Esophagus squamous epithelium (tissue), 4 donors: ENCODE measurements at regions not wholly inside any gene's neighbourhood (a gene's known extent, or its start where the extent isn't known, plus 50 kb on each side); places are given as distances from the start of the nearest gene placed in this dataset.

ENCODE experiments used
- POLR2A ChIP-seq, 4 donors: fragments of 450-650 bp; IDR thresholded peaks; one replicate each; pipeline ENCODE4 v1.6.1; 2017; ENCODE audit warnings: antibody characterized with exemption in 4 of 4, mild to moderate bottlenecking in 4 of 4, moderate library complexity in 3 of 4
- TF ChIP-seq, protein P1 (sequence below), 6 experiments: fragments of 450-650 bp in 4 of 6; fragments of 200-600 bp in 2 of 6; sonication (generic) in 2 of 6; IDR thresholded peaks; one replicate each; pipeline ENCODE4 v1.5.1; 2016 to 2019; ENCODE audit warnings: antibody characterized with exemption in 6 of 6, mild to moderate bottlenecking in 4 of 6, moderate library complexity in 4 of 6

DNA sequence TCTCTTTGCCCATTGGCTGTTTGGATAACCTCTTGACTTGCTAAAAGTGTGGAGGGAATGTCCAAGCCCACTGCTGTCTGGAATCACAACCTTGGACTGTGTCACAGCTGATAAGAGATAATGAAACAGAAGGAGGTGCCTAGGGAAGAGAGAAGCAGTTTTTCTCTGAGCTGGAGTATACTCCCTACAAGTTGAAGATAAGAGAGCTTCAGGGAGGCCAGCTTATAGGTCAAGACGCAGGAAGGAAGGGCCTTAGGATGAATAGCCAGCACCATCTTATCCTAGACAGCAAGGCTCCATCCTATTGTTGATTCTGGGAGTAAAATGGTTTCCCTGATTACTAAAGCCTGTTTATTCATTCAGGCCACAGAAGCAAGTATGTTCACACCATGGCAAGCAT, 244.7 kb downstream of the NPR3 start:
- TF ChIP-seq, protein P1, sequence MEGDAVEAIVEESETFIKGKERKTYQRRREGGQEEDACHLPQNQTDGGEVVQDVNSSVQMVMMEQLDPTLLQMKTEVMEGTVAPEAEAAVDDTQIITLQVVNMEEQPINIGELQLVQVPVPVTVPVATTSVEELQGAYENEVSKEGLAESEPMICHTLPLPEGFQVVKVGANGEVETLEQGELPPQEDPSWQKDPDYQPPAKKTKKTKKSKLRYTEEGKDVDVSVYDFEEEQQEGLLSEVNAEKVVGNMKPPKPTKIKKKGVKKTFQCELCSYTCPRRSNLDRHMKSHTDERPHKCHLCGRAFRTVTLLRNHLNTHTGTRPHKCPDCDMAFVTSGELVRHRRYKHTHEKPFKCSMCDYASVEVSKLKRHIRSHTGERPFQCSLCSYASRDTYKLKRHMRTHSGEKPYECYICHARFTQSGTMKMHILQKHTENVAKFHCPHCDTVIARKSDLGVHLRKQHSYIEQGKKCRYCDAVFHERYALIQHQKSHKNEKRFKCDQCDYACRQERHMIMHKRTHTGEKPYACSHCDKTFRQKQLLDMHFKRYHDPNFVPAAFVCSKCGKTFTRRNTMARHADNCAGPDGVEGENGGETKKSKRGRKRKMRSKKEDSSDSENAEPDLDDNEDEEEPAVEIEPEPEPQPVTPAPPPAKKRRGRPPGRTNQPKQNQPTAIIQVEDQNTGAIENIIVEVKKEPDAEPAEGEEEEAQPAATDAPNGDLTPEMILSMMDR (IDR thresholded peaks at IDR 0.05), result no peak
- no peak for TF ChIP-seq POLR2A (IDR thresholded peaks at IDR 0.05)
